IMR-90 (cell line): ENCODE measurements at regions not wholly inside any gene's neighbourhood (a gene's known extent, or its start where the extent isn't known, plus 50 kb on each side); places are given as distances from the start of the nearest gene placed in this dataset.

Source experiments
- ATAC-seq: fragments of 200-7000 bp; cut with Tn5 transposase; 2 replicates; pipeline ENCODE4 v1.9.1; 2020; ENCODE audit warnings: low read depth, mild to moderate bottlenecking, moderate library complexity
- BruUV-seq: library from RNA; stranded (reverse); fragments of 400-500 nt; replicated peaks from 2 replicates; lab custom pipeline; 2021; lab: Mats Ljungman, UMichigan
- CTCF ChIA-PET: fragments of 300-600 bp; formaldehyde crosslinking; extraction: SDS; loops from one replicate; lab custom pipeline; 2021; ENCODE audit warnings: antibody characterized with exemption; lab: Yijun Ruan, JAX
- POLR2A ChIA-PET: fragments of 300-600 bp; sonication (Branson Sonifier 250); formaldehyde crosslinking; loops from one replicate; lab custom pipeline; 2022; ENCODE audit warnings: antibody characterized with exemption; ENCODE audit not compliant: unreplicated experiment; lab: Charles Lee
- DNase-seq: peaks from one replicate; pipeline ENCODE4 v3.0.0; 2013
- H2AFZ ChIP-seq: replicated peaks from 2 replicates; pipeline ENCODE3; 2013; ENCODE audit warnings: low read length, mild to moderate bottlenecking; ENCODE audit not compliant: poor library complexity
- H2AK5ac ChIP-seq: 2 replicates; pipeline ENCODE4 v1.6.1; 2013; ENCODE audit warnings: low read depth, low read length, inconsistent platforms
- H2AK9ac ChIP-seq: replicated peaks from 2 replicates; pipeline ENCODE3; 2013; ENCODE audit warnings: mild to moderate bottlenecking, low read depth, low read length, moderate library complexity; ENCODE audit not compliant: poor library complexity
- H2BK120ac ChIP-seq: 2 replicates; pipeline ENCODE4 v1.6.1; 2013; ENCODE audit warnings: low read depth, low read length, inconsistent platforms
- H2BK15ac ChIP-seq: 3 replicates; pipeline ENCODE4 v1.6.1; 2013; ENCODE audit warnings: low read depth, low read length, inconsistent platforms
- H2BK20ac ChIP-seq: 2 replicates; pipeline ENCODE4 v1.6.1; 2013; ENCODE audit warnings: low read depth, mild to moderate bottlenecking, inconsistent platforms, low read length, moderate library complexity
- H2BK5ac ChIP-seq: 2 replicates; pipeline ENCODE4 v1.6.1; 2013; ENCODE audit warnings: mild to moderate bottlenecking, low read depth, low read length, inconsistent platforms; ENCODE audit not compliant: poor library complexity, severe bottlenecking
- H3K14ac ChIP-seq: replicated peaks from 2 replicates; pipeline ENCODE4 v1.6.1; 2013; ENCODE audit warnings: low read depth, low read length, inconsistent platforms
- H3K18ac ChIP-seq: 2 replicates; pipeline ENCODE4 v1.6.1; 2013; ENCODE audit warnings: low read depth, low read length, control low read depth
- H3K23ac ChIP-seq: 2 replicates; pipeline ENCODE4 v1.6.1; 2013; ENCODE audit warnings: low read depth, low read length, inconsistent platforms
- H3K27ac ChIP-seq: 2 replicates; pipeline ENCODE4 v1.5.1; 2013; ENCODE audit warnings: mild to moderate bottlenecking, control low read depth, low read length; ENCODE audit not compliant: insufficient read depth
- H3K27me3 ChIP-seq: 2 replicates; pipeline ENCODE4 v1.6.1; 2013; ENCODE audit warnings: low read length; ENCODE audit not compliant: control insufficient read depth, insufficient read depth
- H3K36me3 ChIP-seq: 2 replicates; pipeline ENCODE4 v1.6.1; 2013; ENCODE audit warnings: low read length, mixed read lengths; ENCODE audit not compliant: control insufficient read depth, insufficient read depth
- H3K4ac ChIP-seq: 2 replicates; pipeline ENCODE4 v1.6.1; 2013; ENCODE audit warnings: low read depth, low read length, inconsistent platforms
- H3K4me1 ChIP-seq: 2 replicates; pipeline ENCODE4 v1.6.1; 2013; ENCODE audit warnings: low read length, mixed read lengths; ENCODE audit not compliant: control insufficient read depth, insufficient read depth
- H3K4me2 ChIP-seq: 2 replicates; pipeline ENCODE4 v1.6.1; 2013; ENCODE audit warnings: low read depth, mild to moderate bottlenecking, control low read depth, low read length, moderate library complexity
- H3K4me3 ChIP-seq: 2 replicates; pipeline ENCODE4 v1.5.1; 2013; ENCODE audit warnings: low read depth, mild to moderate bottlenecking, control low read depth, low read length, moderate library complexity; ENCODE audit not compliant: insufficient read depth
- H3K56ac ChIP-seq: 2 replicates; pipeline ENCODE4 v1.6.1; 2013; ENCODE audit warnings: low read length, inconsistent platforms; ENCODE audit not compliant: insufficient read depth; ENCODE audit errors: extremely low read depth
- H3K79me1 ChIP-seq, 2 experiments: 2 replicates each; pipeline ENCODE4 v1.6.1; 2013; ENCODE audit warnings: low read length in 2 of 2, inconsistent platforms in 1 of 2, low read depth in 1 of 2
- H3K9ac ChIP-seq: 2 replicates; pipeline ENCODE4 v1.6.1; 2013; ENCODE audit warnings: low read depth, low read length, control low read depth
- H3K9me1 ChIP-seq: 2 replicates; pipeline ENCODE4 v1.6.1; 2013; ENCODE audit warnings: low read length, inconsistent platforms; ENCODE audit not compliant: insufficient read depth
- H3K9me3 ChIP-seq: 2 replicates; pipeline ENCODE4 v1.6.1; 2013; ENCODE audit warnings: low read length; ENCODE audit not compliant: control insufficient read depth, insufficient read depth
- H4K20me1 ChIP-seq: 2 replicates; pipeline ENCODE4 v1.6.1; 2013; ENCODE audit warnings: low read length, inconsistent platforms; ENCODE audit not compliant: insufficient read depth
- H4K5ac ChIP-seq: 2 replicates; pipeline ENCODE4 v1.6.1; 2013; ENCODE audit warnings: mild to moderate bottlenecking, low read depth, low read length, control low read depth
- H4K8ac ChIP-seq, 2 experiments: 2 replicates each; pipeline ENCODE4 v1.6.1; 2013; ENCODE audit warnings: low read depth in 2 of 2, low read length in 2 of 2, control low read depth in 1 of 2, inconsistent platforms in 1 of 2
- H4K91ac ChIP-seq: 2 replicates; pipeline ENCODE4 v1.6.1; 2013; ENCODE audit warnings: low read depth, low read length, inconsistent platforms; ENCODE audit not compliant: insufficient read depth
- BHLHE40 ChIP-seq: fragments of 150-350 bp; IDR thresholded peaks from 2 replicates; pipeline ENCODE4 v1.6.1; 2016; ENCODE audit warnings: mild to moderate bottlenecking, low read depth, low read length
- CHD1 ChIP-seq: IDR thresholded peaks from 2 replicates; pipeline ENCODE4 v1.6.1; 2012; ENCODE audit warnings: low read depth, low read length, improper control_type of control experiment
- FOS ChIP-seq: fragments of 150-350 bp; IDR thresholded peaks from 2 replicates; pipeline ENCODE4 v1.6.1; 2016; ENCODE audit warnings: low read depth, low read length
- MAFK ChIP-seq: IDR thresholded peaks from 2 replicates; pipeline ENCODE4 v1.6.1; 2012; ENCODE audit warnings: low read depth, low read length, improper control_type of control experiment
- MAZ ChIP-seq: IDR thresholded peaks from 2 replicates; pipeline ENCODE4 v1.6.1; 2012; ENCODE audit warnings: low read depth, mild to moderate bottlenecking, low read length, improper control_type of control experiment, moderate library complexity, borderline replicate concordance
- MXI1 ChIP-seq: IDR thresholded peaks from 2 replicates; pipeline ENCODE4 v1.6.1; 2012; ENCODE audit warnings: low read depth, mild to moderate bottlenecking, low read length, moderate library complexity, borderline replicate concordance
- NFE2L2 ChIP-seq: fragments of 150-350 bp; IDR thresholded peaks from 2 replicates; pipeline ENCODE4 v1.6.1; 2016; ENCODE audit warnings: low read depth, mild to moderate bottlenecking, low read length
- POLR2A ChIP-seq: IDR thresholded peaks from 2 replicates; pipeline ENCODE4 v1.6.1; 2012; ENCODE audit warnings: mild to moderate bottlenecking, low read depth, low read length
- RAD21 ChIP-seq: IDR thresholded peaks from 2 replicates; pipeline ENCODE4 v1.6.1; 2012; ENCODE audit warnings: low read length, improper control_type of control experiment
- RCOR1 ChIP-seq: IDR thresholded peaks from 2 replicates; pipeline ENCODE4 v1.6.1; 2012; ENCODE audit warnings: mild to moderate bottlenecking, low read length, improper control_type of control experiment; ENCODE audit not compliant: insufficient replicate concordance
- RFX5 ChIP-seq: IDR thresholded peaks from 2 replicates; pipeline ENCODE4 v1.8.0; 2012; ENCODE audit warnings: low read depth, mild to moderate bottlenecking, low read length, moderate library complexity
- SMC3 ChIP-seq: fragments of 150-350 bp; IDR thresholded peaks from 2 replicates; pipeline ENCODE4 v1.6.1; 2016; ENCODE audit warnings: low read depth, mild to moderate bottlenecking, antibody characterized with exemption, low read length, moderate library complexity
- WGBS, 2 experiments: methylation state at CpG; one replicate each; pipeline versions ENCODE4 v1.1.5 to v1.1.7; 2013; ENCODE audit warnings: missing lambda C conversion rate in 2 of 2; ENCODE audit not compliant: insufficient read length in 1 of 2; ENCODE audit errors: extremely low coverage in 2 of 2; 5-methylcytosine and 5-hydroxymethylcytosine counted together
- dilution Hi-C: fragments of 300-500 bp; cut with HindIII; formaldehyde crosslinking; loops from one replicate; pipeline ENCODE4 v1.14.3; 2018; ENCODE audit warnings: low sequenced_read_pairs; ENCODE audit not compliant: unreplicated experiment
- in situ Hi-C: fragments of 300-500 bp; cut with MboI; formaldehyde crosslinking; loops from 3 replicates; pipeline ENCODE4 v1.14.3; 2019; ENCODE audit warnings: low sequenced_read_pairs, inconsistent platforms, mixed read lengths
- intact Hi-C: fragments of 100-400 bp; cut with micrococcal nuclease; formaldehyde crosslinking; loops from 2 replicates; pipeline ENCODE4 v1.10.0; 2022
- TF ChIP-seq, protein P1 (sequence below): fragments of 150-350 bp; IDR thresholded peaks from 2 replicates; pipeline ENCODE4 v1.6.1; 2017; ENCODE audit warnings: mild to moderate bottlenecking, antibody characterized with exemption, low read length, low read depth
- TF ChIP-seq, protein P2 (sequence below): conservative IDR thresholded peaks from 2 replicates; pipeline ENCODE4 v1.5.1; 2012; ENCODE audit warnings: mild to moderate bottlenecking, low read depth, low read length, improper control_type of control experiment
- TF ChIP-seq, protein P3 (sequence below): fragments of 150-350 bp; IDR thresholded peaks from 2 replicates; pipeline ENCODE4 v1.6.1; 2016; ENCODE audit warnings: low read depth, mild to moderate bottlenecking, low read length, moderate library complexity, borderline replicate concordance

DNA sequence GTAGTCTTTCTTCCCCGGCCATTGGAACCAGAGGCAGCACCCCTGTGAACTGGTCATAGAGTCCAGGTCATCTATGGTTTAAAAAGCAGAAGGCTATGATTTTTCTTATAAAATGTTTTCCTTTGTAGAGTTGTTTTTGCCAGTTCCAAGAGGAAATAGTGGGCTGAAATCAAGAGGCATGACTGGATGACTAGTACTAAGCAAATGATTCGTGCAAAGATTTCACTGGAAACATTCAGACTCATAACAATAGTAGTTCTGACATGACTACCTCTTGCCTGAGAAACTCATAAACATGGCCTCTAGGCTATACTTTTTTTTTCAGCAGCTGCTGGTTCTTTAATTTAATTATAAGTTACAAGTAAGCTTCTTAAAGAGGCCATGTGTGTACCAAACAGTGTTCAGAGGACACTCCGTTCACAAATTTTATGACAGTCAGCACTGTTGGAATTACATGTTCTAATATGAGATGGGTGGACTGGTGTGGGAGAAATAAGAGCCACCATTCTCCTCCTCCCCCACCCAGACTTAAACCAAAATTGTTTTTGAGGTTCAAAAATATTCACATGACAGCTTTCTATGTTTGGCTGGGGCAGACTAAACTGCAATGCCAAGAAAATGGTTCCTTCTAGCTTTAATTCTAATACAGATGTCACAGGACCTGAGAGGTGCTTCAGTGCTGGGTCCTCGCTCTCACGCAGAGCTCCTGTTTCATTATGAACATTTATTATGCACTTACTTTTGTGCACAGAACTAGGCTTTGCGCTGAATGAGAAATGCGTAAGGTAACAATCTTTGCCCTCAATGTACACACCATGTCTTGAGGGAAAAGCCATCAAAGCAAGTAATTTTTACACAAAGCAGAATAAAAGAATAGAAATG is 147.5 kb downstream of the ZC3H11B start:
- DNase-seq (peak; percentile 60), ATAC-seq (peak; percentile 59; the same call in 1 of the 2 replicates)
- Histone ChIP-seq H3K9me3 (no peaks in the 10 kb centered on the region), H3K4ac (no peak overlapping the region), H2BK20ac (no peak overlapping the region), H3K4me1 (no peaks in the 10 kb centered on the region), H3K79me1 (no peaks in the 10 kb centered on the region), H2AK9ac (no peak overlapping the region), H4K20me1 (no peaks in the 10 kb centered on the region), H3K14ac (no peak overlapping the region), H3K18ac (no peak overlapping the region), H3K23ac (no peak overlapping the region), H4K91ac (no peak overlapping the region), H2BK15ac (no peak overlapping the region), H3K27me3 (no peaks in the 10 kb centered on the region; the same call in 1 of the 2 replicates), H3K36me3 (no peaks in the 10 kb centered on the region), H4K5ac (no peak overlapping the region), H2BK5ac (no peak overlapping the region), H2AFZ (no peak overlapping the region), H2AK5ac (no peak overlapping the region), H3K4me3 (no peak overlapping the region), H3K27ac (no peak overlapping the region), H3K9ac (no peak overlapping the region), H3K4me2 (no peak overlapping the region), H3K9me1 (no peaks in the 10 kb centered on the region), H2BK120ac (no peak overlapping the region), H3K56ac (no peak overlapping the region), H4K8ac (no peak overlapping the region)
- dilution Hi-C loops (no loop called here), intact Hi-C loops (no loop called here), in situ Hi-C loops (no loop called here)
- no TSS peak for BruUV-seq
- CTCF ChIA-PET, result no interaction called here
- POLR2A ChIA-PET, result no interaction called here
- WGBS, 2 experiments, result 100% methylated on average over 1 of the region's 7 CpGs; no CpG with 5 or more reads in 1 of the 2 experiments
- TF ChIP-seq MXI1, result no peak
- TF ChIP-seq RCOR1, result no peak
- TF ChIP-seq FOS, result no peak
- TF ChIP-seq POLR2A, result no peak
- no peak for TF ChIP-seq CHD1
- TF ChIP-seq MAFK, result no peak
- no peak for TF ChIP-seq RAD21
- TF ChIP-seq, protein P1, sequence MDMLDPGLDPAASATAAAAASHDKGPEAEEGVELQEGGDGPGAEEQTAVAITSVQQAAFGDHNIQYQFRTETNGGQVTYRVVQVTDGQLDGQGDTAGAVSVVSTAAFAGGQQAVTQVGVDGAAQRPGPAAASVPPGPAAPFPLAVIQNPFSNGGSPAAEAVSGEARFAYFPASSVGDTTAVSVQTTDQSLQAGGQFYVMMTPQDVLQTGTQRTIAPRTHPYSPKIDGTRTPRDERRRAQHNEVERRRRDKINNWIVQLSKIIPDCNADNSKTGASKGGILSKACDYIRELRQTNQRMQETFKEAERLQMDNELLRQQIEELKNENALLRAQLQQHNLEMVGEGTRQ, result no peak
- TF ChIP-seq RFX5, result no peak
- no peak for TF ChIP-seq BHLHE40
- TF ChIP-seq MAZ, result no peak
- no peak for TF ChIP-seq NFE2L2
- TF ChIP-seq, protein P2, sequence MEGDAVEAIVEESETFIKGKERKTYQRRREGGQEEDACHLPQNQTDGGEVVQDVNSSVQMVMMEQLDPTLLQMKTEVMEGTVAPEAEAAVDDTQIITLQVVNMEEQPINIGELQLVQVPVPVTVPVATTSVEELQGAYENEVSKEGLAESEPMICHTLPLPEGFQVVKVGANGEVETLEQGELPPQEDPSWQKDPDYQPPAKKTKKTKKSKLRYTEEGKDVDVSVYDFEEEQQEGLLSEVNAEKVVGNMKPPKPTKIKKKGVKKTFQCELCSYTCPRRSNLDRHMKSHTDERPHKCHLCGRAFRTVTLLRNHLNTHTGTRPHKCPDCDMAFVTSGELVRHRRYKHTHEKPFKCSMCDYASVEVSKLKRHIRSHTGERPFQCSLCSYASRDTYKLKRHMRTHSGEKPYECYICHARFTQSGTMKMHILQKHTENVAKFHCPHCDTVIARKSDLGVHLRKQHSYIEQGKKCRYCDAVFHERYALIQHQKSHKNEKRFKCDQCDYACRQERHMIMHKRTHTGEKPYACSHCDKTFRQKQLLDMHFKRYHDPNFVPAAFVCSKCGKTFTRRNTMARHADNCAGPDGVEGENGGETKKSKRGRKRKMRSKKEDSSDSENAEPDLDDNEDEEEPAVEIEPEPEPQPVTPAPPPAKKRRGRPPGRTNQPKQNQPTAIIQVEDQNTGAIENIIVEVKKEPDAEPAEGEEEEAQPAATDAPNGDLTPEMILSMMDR, result no peak
- TF ChIP-seq, protein P3, sequence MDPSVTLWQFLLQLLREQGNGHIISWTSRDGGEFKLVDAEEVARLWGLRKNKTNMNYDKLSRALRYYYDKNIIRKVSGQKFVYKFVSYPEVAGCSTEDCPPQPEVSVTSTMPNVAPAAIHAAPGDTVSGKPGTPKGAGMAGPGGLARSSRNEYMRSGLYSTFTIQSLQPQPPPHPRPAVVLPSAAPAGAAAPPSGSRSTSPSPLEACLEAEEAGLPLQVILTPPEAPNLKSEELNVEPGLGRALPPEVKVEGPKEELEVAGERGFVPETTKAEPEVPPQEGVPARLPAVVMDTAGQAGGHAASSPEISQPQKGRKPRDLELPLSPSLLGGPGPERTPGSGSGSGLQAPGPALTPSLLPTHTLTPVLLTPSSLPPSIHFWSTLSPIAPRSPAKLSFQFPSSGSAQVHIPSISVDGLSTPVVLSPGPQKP, result no peak
- TF ChIP-seq SMC3, result no peak
